ENCODE measurements at regions not wholly inside any gene's neighbourhood (a gene's known extent, or its start where the extent isn't known, plus 50 kb on each side); places are given as distances from the start of the nearest gene placed in this dataset.

- in situ Hi-C loops (cut with HindIII; ENCODE audit: low pct_ligation_motif_present, low sequenced_read_pairs) = no loop called here
- TF ChIP-seq CTCF (IDR thresholded peaks at IDR 0.05; ENCODE audit: low read depth, low read length, missing control alignments) = no peak
- H3K4me3 ChIP-seq (ENCODE audit: low read depth, low read length) = no peak overlapping the region
Measured at GRCh38 chr20:11792568-11792953, 125.1 kb upstream of the BTBD3 start.

GRCh38 chr20:11794525-11794924, 123.2 kb upstream of the BTBD3 start:
- in situ Hi-C loops (cut with HindIII; ENCODE audit: low pct_ligation_motif_present, low sequenced_read_pairs) = no loop called here
- H3K27me3 ChIP-seq (replicated peaks) = no peaks in the 10 kb centered on the region
- H3K4me3 ChIP-seq (ENCODE audit: low read depth, low read length) = no peak overlapping the region
- no peaks in the 10 kb centered on the region for H3K36me3 ChIP-seq (replicated peaks)
- no peak for TF ChIP-seq CTCF (IDR thresholded peaks at IDR 0.05; ENCODE audit: low read depth, low read length, missing control alignments)
- H3K27ac ChIP-seq = no peak overlapping the region
- DNase-seq = no peak

More at GRCh38 chr20:11792568-11792953, 125.1 kb upstream of the BTBD3 start:
- DNase-seq = no peak
- Histone ChIP-seq H3K27me3 (replicated peaks) (no peaks in the 10 kb centered on the region), H3K36me3 (replicated peaks) (no peaks in the 10 kb centered on the region), H3K27ac (no peak overlapping the region)

DNA sequence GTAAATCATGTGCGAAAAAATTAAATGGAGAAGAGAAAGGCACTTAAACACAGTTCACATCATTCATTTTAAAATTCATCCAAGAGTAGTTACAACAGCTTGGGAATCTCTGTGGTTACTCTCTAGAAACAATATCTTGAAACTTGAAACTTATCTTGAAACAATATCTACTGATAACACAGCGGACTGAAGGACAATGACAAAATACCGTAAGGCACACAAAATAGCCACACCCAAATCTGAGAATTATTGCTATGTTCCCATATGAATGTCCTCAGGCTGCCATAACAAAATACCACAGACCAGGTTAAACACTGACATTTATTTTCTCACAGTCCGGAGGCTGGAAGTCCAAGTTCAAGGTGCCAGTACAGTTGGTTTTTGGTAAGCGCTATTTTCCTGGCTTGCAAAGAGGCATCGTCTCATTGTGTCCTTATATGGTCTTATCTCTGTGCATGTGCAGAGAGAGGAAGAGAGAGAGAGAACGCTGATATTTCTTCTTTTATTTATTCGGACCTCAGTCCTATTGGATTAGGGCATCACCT, 122.5 kb upstream of the BTBD3 start:
- Histone ChIP-seq H3K27me3 (replicated peaks) (no peaks in the 10 kb centered on the region), H3K4me3 (ENCODE audit: low read depth, low read length) (no peak overlapping the region), H3K27ac (no peak overlapping the region), H3K36me3 (replicated peaks) (no peaks in the 10 kb centered on the region)
- in situ Hi-C loops (cut with HindIII; ENCODE audit: low pct_ligation_motif_present, low sequenced_read_pairs) = no loop called here
- no peak for DNase-seq
- no peak for TF ChIP-seq CTCF (IDR thresholded peaks at IDR 0.05; ENCODE audit: low read depth, low read length, missing control alignments)

DNA sequence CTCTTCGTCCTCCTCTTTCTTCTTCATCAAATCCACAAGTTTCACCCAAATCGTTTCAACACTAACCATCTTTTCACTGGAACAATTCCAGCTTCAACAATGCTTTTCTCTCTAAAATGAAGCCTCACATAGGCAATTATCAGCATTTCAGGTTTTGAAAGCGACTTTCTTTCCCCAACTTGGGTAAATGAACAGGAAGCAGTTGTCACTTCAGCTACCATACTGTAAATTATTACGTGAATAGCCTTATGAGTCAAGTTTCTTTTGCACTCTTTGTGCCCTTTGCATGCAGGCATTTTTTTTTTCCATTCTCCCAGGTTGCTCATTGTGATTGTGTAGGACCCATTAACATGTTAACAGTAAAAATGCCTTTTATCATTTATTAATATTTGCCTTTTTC, 121.7 kb upstream of the BTBD3 start:
- in situ Hi-C loops (cut with HindIII; ENCODE audit: low pct_ligation_motif_present, low sequenced_read_pairs) = no loop called here
- DNase-seq = no peak
- no peaks in the 10 kb centered on the region for H3K27me3 ChIP-seq (replicated peaks)
- H3K27ac ChIP-seq = no peak overlapping the region
- no peak overlapping the region for H3K4me3 ChIP-seq (ENCODE audit: low read depth, low read length)
- H3K36me3 ChIP-seq (replicated peaks) = no peaks in the 10 kb centered on the region
- TF ChIP-seq CTCF (IDR thresholded peaks at IDR 0.05; ENCODE audit: low read depth, low read length, missing control alignments) = no peak

DNA sequence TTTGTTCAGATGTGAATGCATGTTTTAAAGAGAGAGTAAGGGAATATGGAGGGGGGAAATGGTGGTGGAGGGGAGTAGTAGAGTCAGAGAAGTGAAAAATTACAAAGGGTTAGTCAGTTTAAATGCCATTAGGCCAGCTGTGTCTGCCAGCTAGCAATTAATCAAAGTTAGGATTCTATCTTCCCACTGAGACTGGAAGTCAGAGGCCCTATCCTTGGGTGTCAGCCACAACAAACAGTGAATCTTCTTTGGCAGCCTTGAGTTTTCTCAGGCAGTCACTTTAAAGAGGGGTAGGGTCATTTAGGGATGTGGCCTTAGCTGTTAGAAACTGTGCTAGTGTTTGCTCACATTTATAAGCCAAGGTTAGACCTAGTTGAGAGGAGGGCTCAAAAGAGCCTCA, 120.5 kb upstream of the BTBD3 start:
- Histone ChIP-seq H3K27ac (no peak overlapping the region), H3K36me3 (replicated peaks) (no peaks in the 10 kb centered on the region), H3K4me3 (ENCODE audit: low read depth, low read length) (no peak overlapping the region), H3K27me3 (replicated peaks) (no peaks in the 10 kb centered on the region)
- no peak for DNase-seq
- no peak for TF ChIP-seq CTCF (IDR thresholded peaks at IDR 0.05; ENCODE audit: low read depth, low read length, missing control alignments)
- in situ Hi-C loops (cut with HindIII; ENCODE audit: low pct_ligation_motif_present, low sequenced_read_pairs) = no loop called here

DNA sequence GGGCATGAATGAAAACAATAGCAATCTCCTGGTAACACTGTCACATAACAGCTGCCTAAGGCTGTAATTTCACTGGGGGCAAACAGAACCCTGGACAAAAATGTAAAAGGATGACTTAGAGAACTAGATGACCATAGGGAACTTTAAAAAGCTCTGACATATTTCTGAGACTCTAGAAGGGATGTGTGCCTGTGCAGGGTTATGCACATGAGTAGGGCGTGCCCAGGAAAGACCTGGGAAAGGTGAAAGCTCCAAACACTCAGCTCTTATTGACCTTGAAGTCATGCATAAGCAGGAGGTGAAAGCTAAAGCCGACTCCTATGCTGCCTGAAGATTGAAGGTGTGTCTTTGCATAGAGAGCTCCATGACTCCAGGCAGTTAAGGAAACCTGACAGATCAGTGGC, 118.4 kb upstream of the BTBD3 start:
- in situ Hi-C loops (cut with HindIII; ENCODE audit: low pct_ligation_motif_present, low sequenced_read_pairs) = no loop called here
- H3K4me3 ChIP-seq (ENCODE audit: low read depth, low read length) = no peak overlapping the region
- H3K27ac ChIP-seq = no peak overlapping the region
- no peak for DNase-seq
- H3K36me3 ChIP-seq (replicated peaks) = no peaks in the 10 kb centered on the region
- TF ChIP-seq CTCF (IDR thresholded peaks at IDR 0.05; ENCODE audit: low read depth, low read length, missing control alignments) = no peak
- H3K27me3 ChIP-seq (replicated peaks) = no peaks in the 10 kb centered on the region
